ENCODE measurements at regions not wholly inside any gene's neighbourhood (a gene's known extent, or its start where the extent isn't known, plus 50 kb on each side); places are given as distances from the start of the nearest gene placed in this dataset.
"Not testable (repeated sequence)": the region's sequence is repeated elsewhere in the genome, so short reads cannot be mapped to it uniquely, and the experiment has no call there.

- DNase-seq (no peak), ATAC-seq (no peak)
- intact Hi-C loops (cut with micrococcal nuclease): loop anchor here (10.0 kb wide), 1 partner anchor 561 kb away; no protein-coding TSS in a partner anchor
These were observed 423.5 kb upstream of the PROX1 start for GRCh38 chr1:213564215-213564659.

- ATAC-seq: no peak
These were observed 418.6 kb upstream of the PROX1 start for GRCh38 chr1:213568929-213569815.

GRCh38 chr1:213569816-213570150, 418.0 kb upstream of the PROX1 start:
- ATAC-seq: no peak
- DNase-seq: no peak
- intact Hi-C loops (cut with micrococcal nuclease): loop anchor here (10.0 kb wide), 1 partner anchor 555 kb away; no protein-coding TSS in a partner anchor

More at GRCh38 chr1:213568929-213569815, 418.6 kb upstream of the PROX1 start:
- no peak for DNase-seq
- intact Hi-C loops (cut with micrococcal nuclease): loop anchor here (10.0 kb wide), 1 partner anchor 556 kb away; no protein-coding TSS in a partner anchor

- intact Hi-C loops (cut with micrococcal nuclease): no loop called here
- no peak for DNase-seq
- ATAC-seq: no peak
These were observed 417.3 kb upstream of the PROX1 start for GRCh38 chr1:213570487-213570886.

- ATAC-seq (no peak), DNase-seq (no peak)
- intact Hi-C loops (cut with micrococcal nuclease): no loop called here
These were observed 416.4 kb upstream of the PROX1 start for GRCh38 chr1:213571419-213571818.

- DNase-seq (no peak), ATAC-seq (no peak)
- intact Hi-C loops (cut with micrococcal nuclease): no loop called here
These were observed 415.9 kb upstream of the PROX1 start for GRCh38 chr1:213571843-213572242.

- intact Hi-C loops (cut with micrococcal nuclease): no loop called here
- DNase-seq (no peak), ATAC-seq (no peak)
These were observed 414.7 kb upstream of the PROX1 start for GRCh38 chr1:213572912-213573647.

GRCh38 chr1:213573648-213574009, 414.1 kb upstream of the PROX1 start:
- ATAC-seq (no peak), DNase-seq (no peak)
- intact Hi-C loops (cut with micrococcal nuclease): no loop called here

GRCh38 chr1:213582976-213583567, 404.7 kb upstream of the PROX1 start:
- intact Hi-C loops (cut with micrococcal nuclease): no loop called here
- ATAC-seq (no peak), DNase-seq (no peak)

GRCh38 chr1:213584272-213584671, 403.5 kb upstream of the PROX1 start:
- DNase-seq (no peak), ATAC-seq (no peak)
- intact Hi-C loops (cut with micrococcal nuclease): no loop called here

- ATAC-seq: no peak
- intact Hi-C loops (cut with micrococcal nuclease): no loop called here
- DNase-seq: no peak
These were observed 402.4 kb upstream of the PROX1 start for GRCh38 chr1:213585402-213585801.

GRCh38 chr1:213585959-213586586, 401.7 kb upstream of the PROX1 start:
- peak; percentile 69 for ATAC-seq
- DNase-seq: no peak
- intact Hi-C loops (cut with micrococcal nuclease): no loop called here

GRCh38 chr1:213586587-213586972, 401.2 kb upstream of the PROX1 start:
- intact Hi-C loops (cut with micrococcal nuclease): no loop called here
- DNase-seq (no peak), ATAC-seq (no peak)

GRCh38 chr1:213596729-213597128, 391.0 kb upstream of the PROX1 start:
- ATAC-seq: no peak
- intact Hi-C loops (cut with micrococcal nuclease): no loop called here
- DNase-seq: no peak

GRCh38 chr1:213598263-213598662, 389.5 kb upstream of the PROX1 start:
- ATAC-seq (no peak), DNase-seq (no peak)
- intact Hi-C loops (cut with micrococcal nuclease): no loop called here

GRCh38 chr1:213600879-213601278, 386.9 kb upstream of the PROX1 start:
- ATAC-seq (no peak), DNase-seq (no peak)
- intact Hi-C loops (cut with micrococcal nuclease): no loop called here

GRCh38 chr1:213601705-213602104, 386.1 kb upstream of the PROX1 start:
- DNase-seq; intact Hi-C loops (cut with micrococcal nuclease); ATAC-seq: not testable (repeated sequence)

GRCh38 chr1:213602796-213603486, 384.8 kb upstream of the PROX1 start:
- no peak for ATAC-seq
- DNase-seq: no peak
- intact Hi-C loops (cut with micrococcal nuclease): no loop called here

GRCh38 chr1:213604477-213604876, 383.3 kb upstream of the PROX1 start:
- DNase-seq: no peak
- intact Hi-C loops (cut with micrococcal nuclease): no loop called here
- no peak for ATAC-seq

All from left ventricle myocardium superior (tissue), 1 donor.